Neural progenitor cell (in vitro differentiated cells): ENCODE measurements at regions not wholly inside any gene's neighbourhood (a gene's known extent, or its start where the extent isn't known, plus 50 kb on each side); places are given as distances from the start of the nearest gene placed in this dataset.
A peak's percentile ranks its signal among the peaks of the same experiment; 100 is the strongest.
"Not testable (repeated sequence)": the region's sequence is repeated elsewhere in the genome, so short reads cannot be mapped to it uniquely, and the experiment has no call there.

Experiments used
- DNase-seq: peaks from one replicate; pipeline ENCODE4 v3.0.0-alpha.2; 2016; ENCODE audit warnings: low spot score
- H2AFZ ChIP-seq: fragments of 200-600 bp; sonication (generic); replicated peaks from 2 replicates; pipeline ENCODE4 v1.6.1; 2016; ENCODE audit warnings: antibody characterized with exemption
- H3F3A ChIP-seq: fragments of 200-600 bp; sonication (generic); 2 replicates; pipeline ENCODE4 v1.6.1; 2016; ENCODE audit warnings: antibody characterized with exemption, low read depth
- H3K27ac ChIP-seq: fragments of 200-600 bp; sonication (generic); 2 replicates; pipeline ENCODE4 v1.5.1; 2016; ENCODE audit warnings: mild to moderate bottlenecking
- H3K27me3 ChIP-seq: fragments of 200-600 bp; sonication (generic); 2 replicates; pipeline ENCODE4 v1.6.1; 2016; ENCODE audit warnings: mild to moderate bottlenecking, moderate library complexity
- H3K36me3 ChIP-seq: fragments of 200-600 bp; sonication (generic); 2 replicates; pipeline ENCODE4 v1.5.1; 2016
- H3K4me1 ChIP-seq: fragments of 200-600 bp; sonication (generic); 2 replicates; pipeline ENCODE4 v1.6.1; 2016; ENCODE audit warnings: mixed run types
- H3K4me2 ChIP-seq: fragments of 200-600 bp; sonication (generic); 2 replicates; pipeline ENCODE4 v1.6.1; 2016
- H3K4me3 ChIP-seq: fragments of 200-600 bp; sonication (generic); 2 replicates; pipeline ENCODE4 v1.5.1; 2016
- H3K79me2 ChIP-seq: fragments of 200-600 bp; sonication (generic); 2 replicates; pipeline ENCODE4 v1.6.1; 2016; ENCODE audit warnings: low read depth
- H3K9ac ChIP-seq: fragments of 200-600 bp; sonication (generic); 2 replicates; pipeline ENCODE4 v1.6.1; 2016
- H3K9me3 ChIP-seq: fragments of 200-600 bp; sonication (generic); 2 replicates; pipeline ENCODE4 v1.5.1; 2016; ENCODE audit warnings: low read depth
- H4K20me1 ChIP-seq: fragments of 200-600 bp; sonication (generic); 2 replicates; pipeline ENCODE4 v1.6.1; 2016; ENCODE audit warnings: low read depth
- H3K27ac Mint-ChIP-seq: 3 replicates; pipeline ENCODE4 v1.8.0; 2021; ENCODE audit warnings: mixed read lengths
- H3K27me3 Mint-ChIP-seq: 2 replicates; pipeline ENCODE4 v1.8.0; 2022; ENCODE audit warnings: low read depth, mild to moderate bottlenecking, inconsistent platforms, moderate library complexity, mixed read lengths; ENCODE audit not compliant: insufficient read depth
- H3K36me3 Mint-ChIP-seq: 3 replicates; pipeline ENCODE4 v1.8.0; 2021; ENCODE audit warnings: mixed read lengths
- H3K4me1 Mint-ChIP-seq: 3 replicates; pipeline ENCODE4 v1.8.0; 2021; ENCODE audit warnings: mixed read lengths
- H3K4me3 Mint-ChIP-seq: 3 replicates; pipeline ENCODE4 v1.8.0; 2021; ENCODE audit warnings: mild to moderate bottlenecking, moderate library complexity, mixed read lengths
- H3K9me3 Mint-ChIP-seq: 3 replicates; pipeline ENCODE4 v1.8.0; 2020; ENCODE audit warnings: mixed read lengths
- EZH2 ChIP-seq: fragments of 200-600 bp; sonication (generic); IDR thresholded peaks from 2 replicates; pipeline ENCODE4 v1.6.1; 2017; ENCODE audit warnings: antibody characterized with exemption, mild to moderate bottlenecking, moderate library complexity
- EZH2phosphoT487 ChIP-seq: fragments of 200-600 bp; sonication (generic); IDR thresholded peaks from 2 replicates; pipeline ENCODE4 v1.6.1; 2017; ENCODE audit warnings: antibody characterized with exemption
- TF ChIP-seq, protein P1 (sequence below): fragments of 200-600 bp; sonication (generic); IDR thresholded peaks from 2 replicates; pipeline ENCODE4 v1.5.1; 2017; ENCODE audit warnings: antibody characterized with exemption, mild to moderate bottlenecking

DNA sequence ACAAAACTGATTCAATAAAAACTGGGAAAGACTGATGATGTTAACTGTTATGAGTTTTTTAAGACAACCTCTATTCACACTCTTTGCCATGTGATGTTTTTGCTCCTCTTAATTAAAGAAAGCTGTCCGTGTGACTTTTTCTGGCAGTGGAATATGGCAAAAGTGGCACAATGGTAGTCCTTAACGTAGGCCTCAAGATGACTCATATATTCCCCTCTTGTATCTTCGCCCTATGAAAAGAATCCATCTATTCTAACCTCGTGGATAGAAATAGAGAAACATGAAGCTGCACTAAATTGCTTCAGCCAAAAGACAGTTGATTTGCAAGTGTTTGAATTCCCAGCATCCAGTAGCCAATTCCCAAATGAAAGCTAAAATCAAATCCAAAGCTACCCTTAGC lies 603.8 kb upstream of the PCDH7 start:
- Histone ChIP-seq H3K9me3 (no peaks in the 10 kb centered on the region), H3F3A (no peaks in the 10 kb centered on the region), H3K36me3 (no peaks in the 10 kb centered on the region), H3K27me3 (no peaks in the 10 kb centered on the region), H3K4me2 (no peak overlapping the region), H3K79me2 (no peaks in the 10 kb centered on the region), H3K4me3 (no peak overlapping the region), H2AFZ (peak overlapping the region; percentile 61), H4K20me1 (no peaks in the 10 kb centered on the region), H3K4me1 (no peaks in the 10 kb centered on the region), H3K9ac (no peak overlapping the region), H3K27ac (no peak overlapping the region)
- Mint-ChIP-seq H3K27me3 (peaks cover 4% of the 10 kb centered on the region), H3K9me3 (no peaks in the 10 kb centered on the region), H3K36me3 (no peaks in the 10 kb centered on the region), H3K4me1 (no peaks in the 10 kb centered on the region), H3K27ac (no peak overlapping the region), H3K4me3 (no peak overlapping the region)
- no peak for DNase-seq
- TF ChIP-seq EZH2phosphoT487: no peak
- TF ChIP-seq, protein P1, sequence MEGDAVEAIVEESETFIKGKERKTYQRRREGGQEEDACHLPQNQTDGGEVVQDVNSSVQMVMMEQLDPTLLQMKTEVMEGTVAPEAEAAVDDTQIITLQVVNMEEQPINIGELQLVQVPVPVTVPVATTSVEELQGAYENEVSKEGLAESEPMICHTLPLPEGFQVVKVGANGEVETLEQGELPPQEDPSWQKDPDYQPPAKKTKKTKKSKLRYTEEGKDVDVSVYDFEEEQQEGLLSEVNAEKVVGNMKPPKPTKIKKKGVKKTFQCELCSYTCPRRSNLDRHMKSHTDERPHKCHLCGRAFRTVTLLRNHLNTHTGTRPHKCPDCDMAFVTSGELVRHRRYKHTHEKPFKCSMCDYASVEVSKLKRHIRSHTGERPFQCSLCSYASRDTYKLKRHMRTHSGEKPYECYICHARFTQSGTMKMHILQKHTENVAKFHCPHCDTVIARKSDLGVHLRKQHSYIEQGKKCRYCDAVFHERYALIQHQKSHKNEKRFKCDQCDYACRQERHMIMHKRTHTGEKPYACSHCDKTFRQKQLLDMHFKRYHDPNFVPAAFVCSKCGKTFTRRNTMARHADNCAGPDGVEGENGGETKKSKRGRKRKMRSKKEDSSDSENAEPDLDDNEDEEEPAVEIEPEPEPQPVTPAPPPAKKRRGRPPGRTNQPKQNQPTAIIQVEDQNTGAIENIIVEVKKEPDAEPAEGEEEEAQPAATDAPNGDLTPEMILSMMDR: no peak
- TF ChIP-seq EZH2: no peak

DNA sequence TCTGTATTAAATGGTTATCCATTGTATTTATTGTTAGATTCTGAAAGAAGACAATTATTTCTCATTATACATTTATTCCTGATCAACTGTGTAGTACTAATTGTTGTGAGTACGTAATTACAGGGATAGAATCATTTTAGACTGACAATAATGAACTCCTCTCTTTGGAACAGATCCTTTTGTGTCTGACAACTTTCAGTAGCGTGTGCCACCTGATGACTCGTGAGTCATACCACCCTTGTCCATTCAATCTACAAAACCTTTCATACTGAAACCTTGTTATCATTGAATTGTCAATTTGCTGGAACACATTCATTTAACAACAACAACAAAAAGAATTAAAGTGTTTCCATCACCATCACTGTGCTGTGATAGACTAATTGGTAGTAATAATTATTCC lies 602.7 kb upstream of the PCDH7 start:
- H2AFZ ChIP-seq: no peak overlapping the region
- H3K9me3 ChIP-seq: no peaks in the 10 kb centered on the region
- H3K27me3 Mint-ChIP-seq: peaks cover 4% of the 10 kb centered on the region
- H4K20me1 ChIP-seq: no peaks in the 10 kb centered on the region
- no peak overlapping the region for H3K9ac ChIP-seq
- no peaks in the 10 kb centered on the region for H3K27me3 ChIP-seq
- H3K27ac ChIP-seq: no peak overlapping the region
- H3K36me3 Mint-ChIP-seq: no peaks in the 10 kb centered on the region
- no peaks in the 10 kb centered on the region for H3K79me2 ChIP-seq
- H3K27ac Mint-ChIP-seq: no peak overlapping the region
- no peak overlapping the region for H3K4me3 Mint-ChIP-seq
- no peaks in the 10 kb centered on the region for H3K9me3 Mint-ChIP-seq
- H3K4me2 ChIP-seq: no peak overlapping the region
- no peak overlapping the region for H3K4me3 ChIP-seq
- TF ChIP-seq EZH2phosphoT487: no peak
- TF ChIP-seq, protein P1: no peak
- TF ChIP-seq EZH2: no peak
- no peaks in the 10 kb centered on the region for H3K36me3 ChIP-seq
- DNase-seq: no peak
- H3K4me1 Mint-ChIP-seq: no peaks in the 10 kb centered on the region
- H3K4me1 ChIP-seq: no peaks in the 10 kb centered on the region
- H3F3A ChIP-seq: no peaks in the 10 kb centered on the region

- no peak overlapping the region for H3K27ac Mint-ChIP-seq
- H3K9me3 ChIP-seq: no peaks in the 10 kb centered on the region
- no peaks in the 10 kb centered on the region for H4K20me1 ChIP-seq
- H3K27me3 Mint-ChIP-seq: peaks cover 4% of the 10 kb centered on the region
- no peaks in the 10 kb centered on the region for H3K27me3 ChIP-seq
- H3K36me3 ChIP-seq: no peaks in the 10 kb centered on the region
- no peaks in the 10 kb centered on the region for H3F3A ChIP-seq
- H3K9ac ChIP-seq: no peak overlapping the region
- H3K27ac ChIP-seq: no peak overlapping the region
- H3K4me3 Mint-ChIP-seq: no peak overlapping the region
- H3K4me3 ChIP-seq: no peak overlapping the region
- H3K79me2 ChIP-seq: no peaks in the 10 kb centered on the region
- H3K4me2 ChIP-seq: no peak overlapping the region
- H3K4me1 Mint-ChIP-seq: no peaks in the 10 kb centered on the region
- no peak overlapping the region for H2AFZ ChIP-seq
- H3K36me3 Mint-ChIP-seq: no peaks in the 10 kb centered on the region
- H3K4me1 ChIP-seq: no peaks in the 10 kb centered on the region
- no peak for DNase-seq
- no peak for TF ChIP-seq EZH2
- TF ChIP-seq, protein P1: no peak
- TF ChIP-seq EZH2phosphoT487: no peak
- H3K9me3 Mint-ChIP-seq: no peaks in the 10 kb centered on the region
Measured at GRCh38 chr4:30122711-30123110, 597.5 kb upstream of the PCDH7 start.

DNA sequence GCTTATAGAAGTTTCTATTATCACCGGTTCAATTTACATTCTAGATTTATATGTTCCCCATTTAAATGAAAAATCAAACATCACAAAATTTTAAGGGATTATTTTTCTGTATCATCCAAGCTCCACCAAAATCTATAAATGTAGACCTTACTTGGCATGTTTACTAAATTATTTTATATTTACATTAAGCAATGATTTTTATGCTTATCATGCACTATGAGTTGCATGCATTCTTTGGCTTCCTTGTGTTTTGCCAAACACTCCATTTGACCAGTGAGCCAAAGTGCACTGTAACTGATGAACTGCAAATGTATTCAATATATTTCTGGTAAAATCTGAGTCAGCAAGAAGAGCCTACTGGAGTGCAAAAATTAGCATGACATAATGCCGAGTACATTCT lies 595.5 kb upstream of the PCDH7 start:
- not testable (repeated sequence) for H3F3A ChIP-seq, H3K4me2 ChIP-seq, H3K9ac ChIP-seq

More for the DNA sequence above, 595.5 kb upstream of the PCDH7 start:
- H3K4me1 ChIP-seq, H3K27me3 ChIP-seq, H3K9me3 ChIP-seq, H3K9me3 Mint-ChIP-seq, H3K27ac Mint-ChIP-seq, H3K27me3 Mint-ChIP-seq, H3K4me3 Mint-ChIP-seq, H3K36me3 ChIP-seq, H2AFZ ChIP-seq, H3K4me1 Mint-ChIP-seq, H3K36me3 Mint-ChIP-seq, H3K4me3 ChIP-seq, H3K27ac ChIP-seq, H3K79me2 ChIP-seq, H4K20me1 ChIP-seq, DNase-seq: not testable (repeated sequence)
